ENCODE measurements at regions not wholly inside any gene's neighbourhood (a gene's known extent, or its start where the extent isn't known, plus 50 kb on each side); places are given as distances from the start of the nearest gene placed in this dataset.

- DNase-seq: no peak
Observed at GRCh38 chr2:236499691-236500578, 69.7 kb upstream of the ACKR3 start.

DNA sequence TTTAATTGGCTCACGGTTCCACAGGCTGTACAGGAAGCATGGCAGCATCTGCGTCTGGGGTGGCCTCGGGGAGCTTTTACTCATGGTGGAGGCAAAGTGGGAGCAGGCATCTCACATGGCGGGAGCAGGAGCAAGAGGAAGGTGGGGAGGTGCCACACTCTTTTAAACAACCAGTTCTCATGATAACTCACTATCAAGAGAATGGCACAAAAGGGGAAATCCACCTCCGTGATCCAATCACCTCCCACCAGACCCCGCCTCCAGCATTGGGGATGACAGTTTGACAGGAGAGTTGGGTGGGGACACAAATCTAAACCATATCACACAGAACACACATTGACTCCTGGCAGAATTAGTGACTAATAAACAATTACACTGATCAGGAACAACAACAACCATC, 68.6 kb upstream of the ACKR3 start:
- DNase-seq: no peak

- no peak for DNase-seq
Observed at GRCh38 chr2:236501531-236501930, 68.1 kb upstream of the ACKR3 start.

DNA sequence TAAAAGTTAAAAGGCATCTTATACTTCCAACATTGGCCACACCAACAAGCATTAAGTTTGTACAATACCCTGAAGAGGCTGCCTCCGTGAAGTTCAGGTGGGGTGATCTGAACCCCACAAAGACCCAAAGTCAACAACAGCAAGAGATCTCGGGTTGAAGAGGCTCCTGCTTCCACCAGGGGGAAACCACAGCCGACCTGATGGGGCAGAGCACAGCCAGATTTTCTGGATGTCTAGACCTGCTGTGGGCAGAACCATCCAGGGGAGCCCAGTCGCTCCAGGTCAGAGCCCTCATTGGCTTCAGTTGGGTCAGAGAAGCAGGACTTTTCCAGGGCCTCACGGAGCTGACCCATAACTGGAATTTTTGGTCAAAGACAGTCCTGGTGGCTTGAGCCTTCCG, 66.5 kb upstream of the ACKR3 start:
- no peak for DNase-seq

DNA sequence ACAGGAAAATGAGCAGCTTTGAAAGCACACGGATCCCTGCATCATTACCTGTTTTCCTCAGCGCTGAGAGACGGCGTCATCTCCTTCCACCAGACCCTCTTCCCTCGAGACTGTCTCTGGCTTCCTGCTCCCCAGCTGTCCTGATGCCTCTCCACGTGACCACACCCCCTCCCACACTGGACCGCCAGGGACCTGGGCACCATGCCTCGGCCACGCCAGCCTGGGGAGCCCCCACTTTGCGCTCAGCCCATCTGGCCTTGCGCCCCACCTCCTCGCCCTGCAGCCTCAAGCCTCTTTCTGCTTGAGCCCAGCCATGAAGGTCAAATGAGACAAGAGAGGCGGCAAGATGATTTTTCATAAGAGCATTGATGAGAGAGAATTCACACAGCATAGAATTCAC, 66.0 kb upstream of the ACKR3 start:
- DNase-seq: no peak

DNA sequence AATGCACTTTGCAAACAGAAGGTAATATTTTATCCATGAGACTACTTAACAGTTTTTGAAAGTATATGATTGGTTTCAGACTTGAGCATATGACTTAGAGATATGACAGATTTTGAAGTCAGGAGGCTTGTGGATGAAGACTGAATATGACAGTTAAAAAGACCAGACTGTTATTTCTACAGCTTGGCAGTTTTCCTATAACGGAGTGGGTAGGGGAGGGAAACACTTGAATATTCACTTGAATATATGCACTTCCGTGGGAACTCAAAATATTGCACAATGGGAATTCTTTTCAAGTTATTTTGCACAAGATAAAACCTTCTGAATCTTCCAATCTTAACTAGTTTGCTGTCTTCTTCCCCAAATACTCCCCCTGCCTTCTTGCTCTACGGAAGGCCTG, 64.6 kb upstream of the ACKR3 start:
- DNase-seq: no peak

GRCh38 chr2:236505648-236506047, 64.0 kb upstream of the ACKR3 start:
- DNase-seq: no peak

DNA sequence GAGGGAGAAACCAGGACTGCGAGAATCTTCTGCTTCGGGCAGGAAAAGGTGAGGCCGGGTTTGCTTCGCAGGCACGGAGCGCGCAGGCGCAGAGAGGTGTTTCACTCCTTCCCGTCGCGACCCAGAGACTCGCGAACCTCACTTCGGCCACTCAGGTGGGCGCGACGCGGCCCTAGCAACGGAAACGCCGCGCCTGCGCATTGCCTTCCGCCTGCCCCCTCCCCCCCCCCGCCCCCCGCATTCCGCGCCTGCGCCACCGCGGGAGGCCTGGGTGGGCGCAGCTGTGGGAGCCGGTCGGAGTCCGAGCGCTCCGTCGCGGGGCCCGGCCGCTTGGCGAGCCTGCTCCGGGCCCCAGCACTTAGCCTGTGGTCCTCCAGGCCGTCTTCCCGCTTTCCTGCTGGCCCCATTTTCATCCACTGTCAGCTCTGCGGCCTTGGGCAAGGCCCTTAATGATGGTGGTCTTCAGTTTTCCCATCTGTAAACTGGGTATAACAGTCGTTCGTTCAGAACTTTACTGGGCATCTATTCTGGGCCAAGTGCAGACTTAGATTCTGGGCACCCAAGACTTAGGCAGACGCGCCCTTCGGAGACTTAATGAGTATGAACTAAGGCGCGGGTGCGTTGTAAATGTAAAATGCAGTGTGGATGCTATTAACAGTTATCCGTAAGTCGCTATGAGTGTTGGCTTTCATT, 62.1 kb upstream of the ACKR3 start:
- peak; percentile 44 to 87 for DNase-seq

- DNase-seq: no peak
Observed at GRCh38 chr2:236508466-236508865, 61.2 kb upstream of the ACKR3 start.

- no peak for DNase-seq
Observed at GRCh38 chr2:236510034-236510433, 59.6 kb upstream of the ACKR3 start.

DNA sequence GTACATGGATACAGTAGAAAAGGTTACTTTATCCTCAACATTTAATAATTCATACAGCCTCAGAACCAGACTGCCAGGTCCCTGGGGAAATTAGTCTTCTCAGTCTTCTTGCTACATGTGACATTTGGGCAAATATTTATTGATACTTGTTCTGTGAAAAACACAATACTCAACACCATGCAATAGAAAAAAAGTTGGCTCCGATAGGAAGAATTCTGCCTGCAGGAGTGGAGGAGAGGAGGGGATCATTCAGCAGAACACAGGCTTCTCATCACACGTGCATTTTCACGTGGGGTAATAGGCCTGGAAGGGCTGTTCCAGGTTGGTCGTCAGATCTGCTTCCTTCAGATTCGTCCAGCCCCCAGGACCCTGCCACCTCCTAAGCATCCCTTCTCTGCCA, 58.4 kb upstream of the ACKR3 start:
- DNase-seq: no peak

DNA sequence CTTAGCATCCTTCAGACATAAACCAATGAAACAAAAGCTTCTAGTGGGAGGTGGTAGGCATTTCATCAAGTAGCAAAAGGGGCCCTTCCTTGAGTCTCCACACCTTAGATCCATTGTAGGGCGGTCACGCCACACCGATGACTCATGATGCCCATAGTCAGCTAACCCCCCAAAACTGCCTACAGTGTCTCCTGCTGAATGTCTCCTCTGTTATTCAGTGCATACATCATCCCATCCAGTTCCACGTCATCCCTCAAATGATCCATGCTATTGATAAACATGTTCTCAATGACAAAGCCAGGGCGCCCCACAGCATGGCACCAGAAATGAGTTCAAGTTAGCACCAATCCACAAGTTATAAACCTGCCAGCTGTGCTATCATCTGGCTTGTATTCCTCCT, 57.4 kb upstream of the ACKR3 start:
- no peak for DNase-seq

DNA sequence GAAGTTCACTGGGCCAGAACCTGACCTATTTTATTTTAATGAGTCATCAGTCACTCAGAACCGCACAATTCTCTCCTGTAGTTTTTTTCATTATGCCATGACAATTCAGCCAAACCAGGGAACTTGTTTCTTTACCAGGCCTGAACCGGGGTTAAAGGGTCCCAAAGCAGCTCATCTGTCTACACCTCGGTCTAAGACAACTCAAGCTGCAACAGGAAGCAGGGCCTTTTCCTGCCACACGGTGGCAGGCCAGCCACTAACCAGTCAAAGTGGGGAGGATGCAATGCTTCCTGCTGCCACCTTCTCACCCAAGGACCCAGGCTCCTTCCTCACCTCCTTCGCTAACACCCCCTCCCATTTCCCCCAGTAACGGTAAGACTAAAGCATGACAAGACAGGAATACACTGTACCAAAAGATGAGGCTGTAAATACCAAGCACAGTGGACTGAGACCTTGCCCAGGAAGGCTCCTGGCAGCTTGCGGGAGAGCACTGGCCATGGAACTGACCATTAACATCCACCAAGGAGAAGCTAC, 56.7 kb upstream of the ACKR3 start:
- peak in 1 of 2 experiments; percentile 60 for DNase-seq

DNA sequence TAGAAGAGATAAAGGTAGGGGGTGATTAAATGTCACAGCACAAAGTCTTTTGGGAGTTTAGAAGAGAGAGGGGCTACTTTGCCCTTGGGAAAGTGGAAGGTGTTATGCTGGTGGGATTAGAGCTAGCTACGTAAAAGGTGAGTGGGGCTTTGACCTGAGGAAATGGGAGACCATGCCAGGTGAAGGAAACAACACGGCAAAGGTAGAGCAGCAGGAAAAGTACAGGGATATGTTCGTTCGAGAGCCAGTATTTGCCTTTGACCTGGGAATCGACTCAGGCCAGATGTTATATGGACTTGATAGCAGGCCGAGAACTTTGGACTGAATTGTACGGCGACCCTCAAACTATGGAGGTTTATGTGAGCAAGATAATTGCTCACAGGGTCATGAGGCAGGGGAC, 55.7 kb upstream of the ACKR3 start:
- no peak for DNase-seq

GRCh38 chr2:236516708-236517107, 52.9 kb upstream of the ACKR3 start:
- no peak for DNase-seq

GRCh38 chr2:236517251-236518031, 52.2 kb upstream of the ACKR3 start:
- DNase-seq: peak in 1 of 2 experiments; percentile 10
